ENCODE measurements at regions not wholly inside any gene's neighbourhood (a gene's known extent, or its start where the extent isn't known, plus 50 kb on each side); places are given as distances from the start of the nearest gene placed in this dataset.

GRCh38 chr11:11085580-11085979 is 227.7 kb upstream of the ZBED5 start:
- H3K4me3 ChIP-seq (replicated peaks; ENCODE audit: low read depth, low read length) = no peak overlapping the region

GRCh38 chr11:11084337-11084736 is 226.5 kb upstream of the ZBED5 start:
- no peak for TF ChIP-seq CTCF (IDR thresholded peaks at IDR 0.05; ENCODE audit: low read length, missing control alignments)
- DNase-seq (ENCODE audit: low read depth) = no peak
- H3K4me3 ChIP-seq (replicated peaks; ENCODE audit: low read depth, low read length) = no peak overlapping the region

More at GRCh38 chr11:11085580-11085979, 227.7 kb upstream of the ZBED5 start:
- DNase-seq (ENCODE audit: low read depth) = no peak
- no peak for TF ChIP-seq CTCF (IDR thresholded peaks at IDR 0.05; ENCODE audit: low read length, missing control alignments)

DNA sequence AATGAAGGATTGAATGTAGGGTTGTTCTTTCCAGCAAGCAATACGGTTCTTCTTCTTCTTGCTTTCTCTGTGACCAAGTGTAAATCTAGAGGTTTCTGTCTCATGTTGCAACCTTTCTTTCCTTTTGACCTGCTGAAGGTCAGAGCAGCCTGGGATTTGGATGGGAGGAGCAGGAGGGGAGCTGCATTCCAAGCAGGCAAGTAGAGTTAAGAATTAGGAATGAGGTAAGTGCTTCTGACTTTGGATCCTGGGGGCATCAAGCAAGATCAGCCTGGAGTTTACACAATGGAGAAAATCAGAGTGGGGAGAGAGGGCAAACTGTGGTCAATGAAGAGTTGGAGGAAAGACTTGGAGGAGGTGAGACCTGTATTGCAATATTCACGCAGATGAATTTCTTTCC is 225.6 kb upstream of the ZBED5 start:
- no peak for DNase-seq (ENCODE audit: low read depth)
- TF ChIP-seq CTCF (IDR thresholded peaks at IDR 0.05; ENCODE audit: low read length, missing control alignments) = no peak
- no peak overlapping the region for H3K4me3 ChIP-seq (replicated peaks; ENCODE audit: low read depth, low read length)

DNA sequence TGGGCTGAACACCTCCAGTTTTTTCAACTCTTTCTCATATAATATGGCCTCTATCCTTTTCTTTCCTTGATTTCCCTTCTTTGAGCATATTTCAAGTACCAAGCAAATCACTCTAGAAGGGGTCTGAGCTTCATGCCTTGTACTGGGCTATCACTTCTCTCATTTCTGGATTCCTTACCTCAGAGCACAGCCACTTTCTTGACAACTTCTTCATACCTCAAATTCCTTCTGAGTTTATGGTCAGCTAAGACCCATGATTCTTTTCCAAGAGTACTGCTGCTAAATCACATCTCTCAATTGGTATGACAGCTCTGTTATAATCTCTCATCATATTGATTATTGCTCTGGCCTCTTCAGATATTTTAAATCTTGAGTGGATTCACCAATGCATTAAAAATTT is 224.8 kb upstream of the ZBED5 start:
- no peak for DNase-seq (ENCODE audit: low read depth)
- H3K4me3 ChIP-seq (replicated peaks; ENCODE audit: low read depth, low read length) = no peak overlapping the region
- no peak for TF ChIP-seq CTCF (IDR thresholded peaks at IDR 0.05; ENCODE audit: low read length, missing control alignments)

DNA sequence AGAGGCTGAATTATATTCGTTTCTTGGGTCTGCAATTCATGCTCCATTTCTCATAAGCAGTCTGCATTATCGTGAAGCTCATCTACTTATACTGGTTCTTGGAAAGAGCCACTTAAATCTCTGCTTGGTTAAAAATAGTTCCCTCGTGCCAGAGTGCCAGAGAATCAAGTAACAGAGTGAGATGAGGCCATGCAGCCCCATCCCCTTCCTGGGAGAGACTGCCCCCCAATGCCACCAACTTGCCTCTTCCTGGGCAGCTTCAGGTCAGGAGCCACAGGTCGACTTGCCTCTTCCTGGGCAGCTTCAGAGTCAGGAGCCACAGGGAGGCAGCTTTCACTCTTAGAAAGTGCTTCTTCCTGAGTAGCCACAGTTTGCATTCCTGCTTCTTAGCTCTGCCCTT is 223.9 kb upstream of the ZBED5 start:
- no peak for TF ChIP-seq CTCF (IDR thresholded peaks at IDR 0.05; ENCODE audit: low read length, missing control alignments)
- no peak for DNase-seq (ENCODE audit: low read depth)
- H3K4me3 ChIP-seq (replicated peaks; ENCODE audit: low read depth, low read length) = no peak overlapping the region

DNA sequence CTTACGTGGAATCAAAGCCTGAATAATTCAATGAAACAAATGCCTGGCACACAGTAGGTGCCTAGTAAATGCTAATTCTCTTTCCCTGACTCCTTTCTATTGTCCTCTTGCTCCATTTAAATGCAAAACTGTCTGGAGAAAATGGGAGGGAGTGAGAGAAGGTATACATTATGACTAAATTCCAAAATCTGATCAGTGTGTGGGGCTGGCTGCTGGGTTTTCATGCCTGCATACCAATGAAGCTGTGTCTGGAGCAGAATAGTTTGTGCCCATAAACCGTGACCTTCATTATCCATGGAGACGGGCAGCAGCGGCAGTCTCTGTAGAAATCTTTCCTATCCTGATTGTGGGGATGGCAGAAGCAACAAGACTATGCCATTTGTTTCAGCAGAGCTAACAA is 223.4 kb upstream of the ZBED5 start:
- TF ChIP-seq CTCF (IDR thresholded peaks at IDR 0.05; ENCODE audit: low read length, missing control alignments) = no peak
- DNase-seq (ENCODE audit: low read depth) = no peak
- H3K4me3 ChIP-seq (replicated peaks; ENCODE audit: low read depth, low read length) = no peak overlapping the region

DNA sequence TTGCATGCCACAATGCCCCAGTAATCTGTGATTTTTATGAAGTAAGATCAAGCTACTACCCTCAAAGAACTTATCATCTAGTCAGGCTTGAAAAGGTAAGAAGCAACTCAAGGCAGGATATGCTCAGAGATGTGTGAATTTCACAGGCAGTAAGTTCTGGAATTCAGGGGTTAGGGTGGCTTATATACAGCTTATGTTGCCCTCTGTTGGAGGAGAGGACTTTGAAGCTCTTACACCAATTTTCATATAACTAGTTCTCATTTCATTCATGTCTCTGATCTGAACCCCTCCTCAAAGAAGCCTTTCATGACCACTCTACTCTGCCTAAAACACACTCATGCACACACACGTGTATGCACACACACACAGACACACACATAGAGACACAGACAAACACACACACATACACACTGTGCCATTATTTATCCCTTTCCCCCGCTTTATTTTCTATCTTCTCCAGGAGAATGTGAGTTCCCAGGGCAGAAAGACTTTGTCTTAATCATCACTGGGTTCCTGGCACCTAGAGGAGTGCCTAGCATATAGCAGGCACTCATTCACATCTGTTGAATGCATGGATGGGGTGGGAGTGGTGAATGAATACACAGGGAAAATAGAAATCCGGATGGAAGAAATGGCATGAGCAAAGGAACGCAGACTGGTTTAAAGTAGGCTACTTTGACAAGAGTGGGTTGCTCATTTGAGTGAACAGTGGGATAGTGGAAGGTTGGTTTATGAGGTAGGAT is 220.7 kb upstream of the ZBED5 start:
- TF ChIP-seq CTCF (IDR thresholded peaks at IDR 0.05; ENCODE audit: low read length, missing control alignments) = no peak
- H3K4me3 ChIP-seq (replicated peaks; ENCODE audit: low read depth, low read length) = no peak overlapping the region
- peak; percentile 20 for DNase-seq (ENCODE audit: low read depth)

All from fibroblast of pulmonary artery (primary cell).